Astrocyte (in vitro differentiated cells and primary cell): ENCODE measurements at regions not wholly inside any gene's neighbourhood (a gene's known extent, or its start where the extent isn't known, plus 50 kb on each side); places are given as distances from the start of the nearest gene placed in this dataset.
A peak's percentile ranks its signal among the peaks of the same experiment; 100 is the strongest.

ENCODE experiments used
- DNase-seq: peaks from one replicate; pipeline ENCODE4 v3.0.0-alpha.2; 2010; ENCODE audit warnings: low read depth
- FAIRE-seq: peaks from 2 replicates; lab custom pipeline; 2011; peaks lifted over from hg19 to GRCh38; lab: Jason Lieb, UNC
- H2AFZ ChIP-seq: 2 replicates; pipeline ENCODE4 v1.6.0; 2012; ENCODE audit warnings: low read depth, low read length, inconsistent platforms
- H3K27ac ChIP-seq: 2 replicates; pipeline ENCODE4 v1.5.1; 2011; ENCODE audit warnings: low read depth, low read length, inconsistent platforms
- H3K27me3 ChIP-seq: 2 replicates; pipeline ENCODE4 v1.6.0; 2011; ENCODE audit warnings: low read length, inconsistent platforms; ENCODE audit not compliant: insufficient read depth
- H3K36me3 ChIP-seq: 2 replicates; pipeline ENCODE4 v1.5.1; 2011; ENCODE audit warnings: low read length, inconsistent platforms; ENCODE audit not compliant: insufficient read depth
- H3K4me1 ChIP-seq: 2 replicates; pipeline ENCODE4 v1.5.1; 2011; ENCODE audit warnings: low read length, inconsistent platforms; ENCODE audit not compliant: insufficient read depth
- H3K4me2 ChIP-seq: 2 replicates; pipeline ENCODE4 v1.6.0; 2012; ENCODE audit warnings: low read length, inconsistent platforms
- H3K4me3 ChIP-seq: 2 replicates; pipeline ENCODE4 v1.5.1; 2011; ENCODE audit warnings: low read depth, mild to moderate bottlenecking, low read length, inconsistent platforms; ENCODE audit not compliant: insufficient read depth
- H3K79me2 ChIP-seq: 2 replicates; pipeline ENCODE4 v1.6.0; 2012; ENCODE audit warnings: mild to moderate bottlenecking, low read length, inconsistent platforms; ENCODE audit not compliant: insufficient read depth
- H3K9ac ChIP-seq: 2 replicates; pipeline ENCODE4 v1.6.0; 2012; ENCODE audit warnings: mild to moderate bottlenecking, low read length, inconsistent platforms
- H3K9me3 ChIP-seq: 2 replicates; pipeline ENCODE4 v1.5.1; 2012; ENCODE audit warnings: low read depth, mild to moderate bottlenecking, low read length, inconsistent platforms; ENCODE audit not compliant: insufficient read depth
- H4K20me1 ChIP-seq: 2 replicates; pipeline ENCODE4 v1.6.0; 2012; ENCODE audit warnings: low read length, inconsistent platforms; ENCODE audit not compliant: insufficient read depth
- H3K27ac Mint-ChIP-seq: one replicate; pipeline ENCODE4 v1.8.0; 2021; ENCODE audit warnings: mild to moderate bottlenecking, mixed read lengths; ENCODE audit not compliant: unreplicated experiment
- H3K27me3 Mint-ChIP-seq: one replicate; pipeline ENCODE4 v1.8.0; 2021; ENCODE audit warnings: low read depth, mixed read lengths; ENCODE audit not compliant: unreplicated experiment
- H3K36me3 Mint-ChIP-seq: one replicate; pipeline ENCODE4 v1.8.0; 2021; ENCODE audit warnings: low read depth, mixed read lengths; ENCODE audit not compliant: unreplicated experiment
- H3K4me1 Mint-ChIP-seq: one replicate; pipeline ENCODE4 v1.8.0; 2021; ENCODE audit warnings: low read depth, mixed read lengths; ENCODE audit not compliant: unreplicated experiment
- H3K4me3 Mint-ChIP-seq: one replicate; pipeline ENCODE4 v1.8.0; 2021; ENCODE audit warnings: mild to moderate bottlenecking, moderate library complexity, mixed read lengths; ENCODE audit not compliant: unreplicated experiment
- H3K9me3 Mint-ChIP-seq: one replicate; pipeline ENCODE4 v1.8.0; 2021; ENCODE audit warnings: mild to moderate bottlenecking, mixed read lengths; ENCODE audit not compliant: unreplicated experiment
- EZH2 ChIP-seq: IDR thresholded peaks from 2 replicates; pipeline ENCODE4 v1.6.1; 2012; ENCODE audit warnings: mild to moderate bottlenecking, low read length, inconsistent platforms; ENCODE audit not compliant: insufficient read depth
- TF ChIP-seq, protein P1 (sequence below): IDR thresholded peaks from 2 replicates; pipeline ENCODE4 v1.5.1; 2011; ENCODE audit warnings: low read depth, mild to moderate bottlenecking, inconsistent platforms, low read length, moderate library complexity; ENCODE audit not compliant: insufficient read depth

DNA sequence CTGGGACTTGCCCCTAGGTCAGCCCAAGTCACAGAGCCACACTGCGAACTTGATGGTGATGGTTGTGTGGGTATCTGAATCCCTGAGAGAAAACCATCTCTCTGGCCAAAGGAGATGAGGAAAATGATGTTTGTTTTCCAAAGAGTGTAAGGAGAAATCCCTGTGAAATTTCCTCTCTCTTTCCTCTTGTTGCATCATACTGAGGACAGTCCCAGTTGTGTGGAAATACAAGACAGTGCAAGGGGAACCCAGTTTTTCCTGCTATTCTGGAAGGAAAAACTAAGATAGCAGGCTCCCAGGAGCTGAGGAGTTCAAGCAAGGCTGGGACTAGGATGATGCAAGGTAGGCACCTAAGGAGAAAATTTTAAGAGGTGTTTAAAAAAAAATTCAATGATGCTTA is 86.8 kb upstream of the TOM1L1 start:
- Mint-ChIP-seq H3K36me3 (no peaks in the 10 kb centered on the region), H3K9me3 (peaks cover 7% of the 10 kb centered on the region), H3K4me3 (no peak overlapping the region), H3K27me3 (no peaks in the 10 kb centered on the region), H3K4me1 (no peaks in the 10 kb centered on the region), H3K27ac (peak overlapping the region; percentile 23)
- Histone ChIP-seq H3K9ac (no peak overlapping the region), H3K4me2 (no peak overlapping the region), H3K4me3 (no peak overlapping the region), H3K27me3 (no peaks in the 10 kb centered on the region), H3K9me3 (no peaks in the 10 kb centered on the region), H3K4me1 (no peaks in the 10 kb centered on the region), H3K79me2 (no peaks in the 10 kb centered on the region), H3K36me3 (no peaks in the 10 kb centered on the region), H4K20me1 (no peaks in the 10 kb centered on the region), H3K27ac (no peak overlapping the region), H2AFZ (no peak overlapping the region)
- FAIRE-seq: no peak
- no peak for DNase-seq
- TF ChIP-seq EZH2: no peak
- TF ChIP-seq, protein P1, sequence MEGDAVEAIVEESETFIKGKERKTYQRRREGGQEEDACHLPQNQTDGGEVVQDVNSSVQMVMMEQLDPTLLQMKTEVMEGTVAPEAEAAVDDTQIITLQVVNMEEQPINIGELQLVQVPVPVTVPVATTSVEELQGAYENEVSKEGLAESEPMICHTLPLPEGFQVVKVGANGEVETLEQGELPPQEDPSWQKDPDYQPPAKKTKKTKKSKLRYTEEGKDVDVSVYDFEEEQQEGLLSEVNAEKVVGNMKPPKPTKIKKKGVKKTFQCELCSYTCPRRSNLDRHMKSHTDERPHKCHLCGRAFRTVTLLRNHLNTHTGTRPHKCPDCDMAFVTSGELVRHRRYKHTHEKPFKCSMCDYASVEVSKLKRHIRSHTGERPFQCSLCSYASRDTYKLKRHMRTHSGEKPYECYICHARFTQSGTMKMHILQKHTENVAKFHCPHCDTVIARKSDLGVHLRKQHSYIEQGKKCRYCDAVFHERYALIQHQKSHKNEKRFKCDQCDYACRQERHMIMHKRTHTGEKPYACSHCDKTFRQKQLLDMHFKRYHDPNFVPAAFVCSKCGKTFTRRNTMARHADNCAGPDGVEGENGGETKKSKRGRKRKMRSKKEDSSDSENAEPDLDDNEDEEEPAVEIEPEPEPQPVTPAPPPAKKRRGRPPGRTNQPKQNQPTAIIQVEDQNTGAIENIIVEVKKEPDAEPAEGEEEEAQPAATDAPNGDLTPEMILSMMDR: no peak

DNA sequence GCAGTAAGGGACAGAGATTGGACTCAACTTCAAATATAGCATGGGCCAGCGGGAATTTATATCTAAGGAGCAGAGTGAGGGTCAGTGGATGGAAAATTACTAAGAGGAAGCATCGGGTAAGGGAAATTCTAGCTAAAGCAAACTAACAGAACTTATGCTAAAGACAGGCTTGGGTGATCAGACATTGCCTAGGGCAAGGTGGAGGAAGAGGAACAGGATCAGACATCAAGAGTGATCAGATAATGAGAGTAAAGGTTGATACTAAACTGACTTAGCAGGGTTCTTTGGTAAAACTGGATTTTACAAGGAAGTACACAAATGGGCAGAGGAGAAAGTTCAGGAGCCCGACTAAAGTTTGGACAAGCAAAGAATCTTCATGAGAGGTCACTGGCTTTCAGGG is 86.3 kb upstream of the TOM1L1 start:
- Mint-ChIP-seq H3K27me3 (no peaks in the 10 kb centered on the region), H3K9me3 (peaks cover 7% of the 10 kb centered on the region), H3K4me1 (no peaks in the 10 kb centered on the region), H3K4me3 (no peak overlapping the region), H3K27ac (peak overlapping the region; percentile 23), H3K36me3 (no peaks in the 10 kb centered on the region)
- no peak overlapping the region for H2AFZ ChIP-seq
- DNase-seq: no peak
- H3K79me2 ChIP-seq: no peaks in the 10 kb centered on the region
- H3K4me3 ChIP-seq: no peak overlapping the region
- no peak overlapping the region for H3K9ac ChIP-seq
- no peaks in the 10 kb centered on the region for H3K27me3 ChIP-seq
- no peak overlapping the region for H3K4me2 ChIP-seq
- TF ChIP-seq EZH2: no peak
- TF ChIP-seq, protein P1: no peak
- H3K4me1 ChIP-seq: no peaks in the 10 kb centered on the region
- H3K9me3 ChIP-seq: no peaks in the 10 kb centered on the region
- no peaks in the 10 kb centered on the region for H3K36me3 ChIP-seq
- no peak overlapping the region for H3K27ac ChIP-seq
- no peaks in the 10 kb centered on the region for H4K20me1 ChIP-seq
- FAIRE-seq: no peak

DNA sequence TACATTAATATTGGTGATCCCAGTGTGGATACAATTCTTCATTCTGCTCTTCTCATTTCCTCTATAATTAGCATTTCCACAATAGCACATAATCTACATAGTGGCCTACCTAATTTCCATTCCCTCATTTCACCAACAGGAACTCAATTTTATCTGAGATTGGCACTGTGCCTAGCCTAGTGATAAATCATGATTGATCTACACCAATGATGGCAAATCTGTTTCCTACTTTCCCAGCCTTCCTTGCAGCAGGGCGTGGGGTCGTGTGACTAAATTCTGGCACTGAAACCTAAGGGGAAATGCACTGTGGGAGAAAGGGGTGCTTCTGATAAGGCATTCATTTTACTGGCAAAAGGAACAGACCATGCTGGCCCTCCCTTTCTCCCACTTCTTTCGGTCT is 66.6 kb upstream of the TOM1L1 start:
- H3K4me3 Mint-ChIP-seq: no peak overlapping the region
- Histone ChIP-seq H3K79me2 (no peaks in the 10 kb centered on the region), H3K4me3 (no peak overlapping the region), H3K27me3 (no peaks in the 10 kb centered on the region), H3K36me3 (no peaks in the 10 kb centered on the region), H3K4me1 (no peaks in the 10 kb centered on the region), H2AFZ (no peak overlapping the region), H3K9ac (no peak overlapping the region), H3K4me2 (no peak overlapping the region), H3K27ac (no peak overlapping the region), H3K9me3 (peaks cover 9% of the 10 kb centered on the region), H4K20me1 (no peaks in the 10 kb centered on the region)
- H3K4me1 Mint-ChIP-seq: no peaks in the 10 kb centered on the region
- DNase-seq: no peak
- H3K9me3 Mint-ChIP-seq: peaks cover 2% of the 10 kb centered on the region
- H3K36me3 Mint-ChIP-seq: no peaks in the 10 kb centered on the region
- H3K27me3 Mint-ChIP-seq: no peaks in the 10 kb centered on the region
- FAIRE-seq: no peak
- H3K27ac Mint-ChIP-seq: no peak overlapping the region
- TF ChIP-seq, protein P1: no peak
- TF ChIP-seq EZH2: no peak
